ENCODE measurements at regions not wholly inside any gene's neighbourhood (a gene's known extent, or its start where the extent isn't known, plus 50 kb on each side); places are given as distances from the start of the nearest gene placed in this dataset.

DNA sequence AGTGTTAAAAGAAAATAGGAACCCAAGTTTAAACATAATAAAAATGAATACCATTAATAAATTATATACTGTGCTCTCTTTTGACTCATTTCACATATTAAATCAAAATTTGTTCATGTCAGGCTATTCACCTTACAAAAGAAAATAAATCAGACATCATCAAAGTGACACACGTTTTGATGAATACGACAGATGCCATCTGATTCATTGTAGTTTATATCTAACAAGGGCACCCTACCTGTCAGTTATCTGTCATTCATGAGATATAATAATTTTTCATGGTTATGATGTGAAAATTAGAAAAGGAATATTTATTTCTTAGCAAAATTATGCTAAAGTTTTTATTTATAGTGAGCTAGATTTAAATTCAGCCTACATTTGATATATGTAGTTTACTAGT lies 188.1 kb upstream of the PCDH17 start:
- H3K27ac ChIP-seq (ENCODE audit: low read depth, low read length) = no peak overlapping the region
- no peak overlapping the region for H3K18ac ChIP-seq (ENCODE audit: low read length)
- no peak overlapping the region for H2BK120ac ChIP-seq (ENCODE audit: low read depth, low read length)
- H3K79me1 ChIP-seq (ENCODE audit: low read length) = no peaks in the 10 kb centered on the region
- no peak overlapping the region for H3K4ac ChIP-seq (ENCODE audit: low read depth, low read length)
- H3K79me2 ChIP-seq (ENCODE audit: control insufficient read depth, insufficient read depth, low read length) = no peaks in the 10 kb centered on the region
- no peak overlapping the region for H3K4me2 ChIP-seq (ENCODE audit: low read length)
- WGBS (ENCODE audit: extremely low coverage, insufficient coverage, low lambda C conversion rate) = no CpG with 5 or more reads among the region's 2 CpGs
- H3K23ac ChIP-seq (ENCODE audit: low read length) = no peak overlapping the region
- H3K27me3 ChIP-seq (ENCODE audit: insufficient read depth, low read length, poor library complexity) = no peaks in the 10 kb centered on the region
- H4K5ac ChIP-seq (ENCODE audit: low read length) = no peak overlapping the region
- H3K56ac ChIP-seq (ENCODE audit: low read length) = no peak overlapping the region
- H3K9ac ChIP-seq (ENCODE audit: low read length) = no peak overlapping the region
- no peak overlapping the region for H4K8ac ChIP-seq (ENCODE audit: low read depth, low read length)
- no peaks in the 10 kb centered on the region for H3K36me3 ChIP-seq (ENCODE audit: control insufficient read depth, insufficient read depth, low read length)
- H2BK15ac ChIP-seq (replicated peaks; ENCODE audit: low read depth) = no peak overlapping the region
- H3K4me1 ChIP-seq (ENCODE audit: control insufficient read depth, low read depth, low read length) = no peaks in the 10 kb centered on the region
- H3K4me3 ChIP-seq (ENCODE audit: low read length) = no peak overlapping the region
- no peak overlapping the region for H2BK5ac ChIP-seq (ENCODE audit: low read length)
- no peak for DNase-seq
- no peak overlapping the region for H2AK5ac ChIP-seq (ENCODE audit: low read length)

DNA sequence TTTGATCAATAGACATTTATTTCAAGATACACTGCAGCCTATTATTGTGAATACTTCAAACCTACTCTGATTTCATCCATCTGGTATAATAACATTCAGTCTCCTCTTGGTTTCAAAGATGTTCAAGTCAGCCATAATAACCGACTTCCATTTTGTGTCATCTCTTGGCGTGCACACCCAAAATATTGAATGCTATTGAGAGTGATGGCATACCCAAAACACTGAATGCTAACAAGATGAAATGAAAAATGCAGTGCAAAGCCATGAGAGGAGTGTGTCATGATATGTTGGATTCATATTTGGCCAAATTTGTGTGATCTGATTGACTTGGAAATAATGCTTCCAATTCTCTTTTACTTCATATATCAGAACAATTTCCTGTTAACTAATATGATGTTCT lies 181.2 kb upstream of the PCDH17 start:
- Histone ChIP-seq H3K27me3 (ENCODE audit: insufficient read depth, low read length, poor library complexity) (no peaks in the 10 kb centered on the region), H3K79me1 (ENCODE audit: low read length) (no peaks in the 10 kb centered on the region), H2AK5ac (ENCODE audit: low read length) (no peak overlapping the region), H2BK15ac (replicated peaks; ENCODE audit: low read depth) (no peak overlapping the region), H3K4me3 (ENCODE audit: low read length) (no peak overlapping the region), H3K79me2 (ENCODE audit: control insufficient read depth, insufficient read depth, low read length) (no peaks in the 10 kb centered on the region), H2BK120ac (ENCODE audit: low read depth, low read length) (no peak overlapping the region), H4K8ac (ENCODE audit: low read depth, low read length) (no peak overlapping the region), H3K56ac (ENCODE audit: low read length) (no peak overlapping the region), H3K4ac (ENCODE audit: low read depth, low read length) (no peak overlapping the region), H3K18ac (ENCODE audit: low read length) (no peak overlapping the region), H3K27ac (ENCODE audit: low read depth, low read length) (no peak overlapping the region), H2BK5ac (ENCODE audit: low read length) (no peak overlapping the region), H3K9ac (ENCODE audit: low read length) (no peak overlapping the region), H3K36me3 (ENCODE audit: control insufficient read depth, insufficient read depth, low read length) (no peaks in the 10 kb centered on the region), H3K4me1 (ENCODE audit: control insufficient read depth, low read depth, low read length) (no peaks in the 10 kb centered on the region), H3K23ac (ENCODE audit: low read length) (no peak overlapping the region), H3K4me2 (ENCODE audit: low read length) (no peak overlapping the region), H4K5ac (ENCODE audit: low read length) (no peak overlapping the region)
- WGBS (ENCODE audit: extremely low coverage, insufficient coverage, low lambda C conversion rate) = no CpG with 5 or more reads among the region's 2 CpGs
- DNase-seq = no peak

DNA sequence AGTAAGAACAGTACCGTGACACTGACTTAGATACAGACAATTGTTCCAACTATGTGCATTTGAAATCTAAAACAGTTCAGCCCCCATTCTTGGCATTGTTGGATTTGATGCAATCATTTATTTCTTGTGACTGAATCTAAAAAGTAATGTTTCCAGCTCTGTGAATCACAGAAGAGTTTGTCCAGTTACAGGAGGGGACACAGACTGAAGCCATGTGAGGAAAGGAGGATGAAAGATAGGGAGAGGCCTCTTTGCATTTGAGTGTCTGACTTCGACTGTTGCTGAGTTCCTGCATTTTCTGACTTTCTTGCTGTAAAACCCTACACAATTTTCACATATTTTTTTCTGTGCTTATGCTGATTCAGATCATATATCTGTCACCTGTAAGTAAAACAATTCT lies 179.3 kb upstream of the PCDH17 start:
- no CpG with 5 or more reads among the region's 2 CpGs for WGBS (ENCODE audit: extremely low coverage, insufficient coverage, low lambda C conversion rate)
- Histone ChIP-seq H3K18ac (ENCODE audit: low read length) (no peak overlapping the region), H3K23ac (ENCODE audit: low read length) (no peak overlapping the region), H4K8ac (ENCODE audit: low read depth, low read length) (no peak overlapping the region), H3K27ac (ENCODE audit: low read depth, low read length) (no peak overlapping the region), H2AK5ac (ENCODE audit: low read length) (no peak overlapping the region), H3K79me1 (ENCODE audit: low read length) (no peaks in the 10 kb centered on the region), H3K4me2 (ENCODE audit: low read length) (no peak overlapping the region), H3K9ac (ENCODE audit: low read length) (no peak overlapping the region), H2BK120ac (ENCODE audit: low read depth, low read length) (no peak overlapping the region), H2BK5ac (ENCODE audit: low read length) (no peak overlapping the region), H3K36me3 (ENCODE audit: control insufficient read depth, insufficient read depth, low read length) (no peaks in the 10 kb centered on the region), H3K4me3 (ENCODE audit: low read length) (no peak overlapping the region), H3K4ac (ENCODE audit: low read depth, low read length) (no peak overlapping the region), H4K5ac (ENCODE audit: low read length) (no peak overlapping the region), H3K79me2 (ENCODE audit: control insufficient read depth, insufficient read depth, low read length) (no peaks in the 10 kb centered on the region), H3K4me1 (ENCODE audit: control insufficient read depth, low read depth, low read length) (no peaks in the 10 kb centered on the region), H2BK15ac (replicated peaks; ENCODE audit: low read depth) (no peak overlapping the region), H3K27me3 (ENCODE audit: insufficient read depth, low read length, poor library complexity) (no peaks in the 10 kb centered on the region), H3K56ac (ENCODE audit: low read length) (no peak overlapping the region)
- no peak for DNase-seq

DNA sequence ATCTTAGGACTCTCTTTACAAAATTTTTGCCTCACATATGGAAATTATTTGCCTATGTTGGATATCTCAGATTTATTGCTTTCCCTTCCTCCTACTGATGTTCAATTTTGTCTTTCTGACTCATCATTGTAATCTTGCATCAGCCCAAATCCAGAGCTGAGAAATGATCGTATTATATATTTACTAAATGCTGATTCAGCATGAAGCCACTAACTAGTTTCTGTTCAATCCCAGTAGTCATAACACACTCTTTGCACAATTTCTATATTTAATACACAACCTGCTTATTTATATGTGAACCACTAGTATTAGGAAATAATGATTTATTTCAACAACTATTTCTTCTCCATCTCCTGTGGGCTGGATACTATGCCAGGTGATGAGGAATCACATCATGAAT lies 161.1 kb upstream of the PCDH17 start:
- Histone ChIP-seq H4K8ac (ENCODE audit: low read depth, low read length) (no peak overlapping the region), H3K4ac (ENCODE audit: low read depth, low read length) (no peak overlapping the region), H3K36me3 (ENCODE audit: control insufficient read depth, insufficient read depth, low read length) (no peaks in the 10 kb centered on the region), H3K56ac (ENCODE audit: low read length) (no peak overlapping the region), H2AK5ac (ENCODE audit: low read length) (no peak overlapping the region), H3K23ac (ENCODE audit: low read length) (no peak overlapping the region), H2BK5ac (ENCODE audit: low read length) (no peak overlapping the region), H3K4me3 (ENCODE audit: low read length) (no peak overlapping the region), H2BK15ac (replicated peaks; ENCODE audit: low read depth) (no peak overlapping the region), H3K18ac (ENCODE audit: low read length) (no peak overlapping the region), H3K4me1 (ENCODE audit: control insufficient read depth, low read depth, low read length) (no peaks in the 10 kb centered on the region), H3K27me3 (ENCODE audit: insufficient read depth, low read length, poor library complexity) (no peaks in the 10 kb centered on the region), H3K79me1 (ENCODE audit: low read length) (no peaks in the 10 kb centered on the region), H3K4me2 (ENCODE audit: low read length) (no peak overlapping the region), H3K9ac (ENCODE audit: low read length) (no peak overlapping the region), H3K27ac (ENCODE audit: low read depth, low read length) (no peak overlapping the region), H4K5ac (ENCODE audit: low read length) (no peak overlapping the region), H2BK120ac (ENCODE audit: low read depth, low read length) (no peak overlapping the region), H3K79me2 (ENCODE audit: control insufficient read depth, insufficient read depth, low read length) (no peaks in the 10 kb centered on the region)
- no peak for DNase-seq
- WGBS (ENCODE audit: extremely low coverage, insufficient coverage, low lambda C conversion rate) = no CpG with 5 or more reads among the region's 1 CpG

DNA sequence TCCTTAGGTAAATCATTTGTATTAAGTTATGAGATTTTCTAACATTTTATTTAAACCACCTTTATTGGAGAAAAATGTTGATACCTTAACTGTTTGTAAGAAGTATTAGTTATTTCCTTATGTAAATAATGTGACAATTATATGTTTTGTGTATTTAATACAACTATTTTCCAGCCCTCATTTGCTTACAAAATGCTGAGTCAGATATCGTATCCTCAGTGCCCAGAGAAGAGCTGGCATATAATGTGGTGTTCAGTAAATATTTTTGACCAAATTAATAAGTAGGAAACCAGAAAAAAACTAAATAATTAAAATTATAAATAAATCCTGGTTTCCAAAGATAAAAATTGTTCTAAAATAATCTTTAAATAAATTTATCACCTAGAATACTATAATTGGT lies 140.2 kb upstream of the PCDH17 start:
- Histone ChIP-seq H4K8ac (ENCODE audit: low read depth, low read length) (no peak overlapping the region), H3K4me3 (ENCODE audit: low read length) (no peak overlapping the region), H2BK120ac (ENCODE audit: low read depth, low read length) (no peak overlapping the region), H2BK15ac (replicated peaks; ENCODE audit: low read depth) (no peak overlapping the region), H3K4me1 (ENCODE audit: control insufficient read depth, low read depth, low read length) (no peaks in the 10 kb centered on the region), H3K79me1 (ENCODE audit: low read length) (no peaks in the 10 kb centered on the region), H3K9ac (ENCODE audit: low read length) (no peak overlapping the region), H3K18ac (ENCODE audit: low read length) (no peak overlapping the region), H2BK5ac (ENCODE audit: low read length) (no peak overlapping the region), H3K27me3 (ENCODE audit: insufficient read depth, low read length, poor library complexity) (no peaks in the 10 kb centered on the region), H3K4me2 (ENCODE audit: low read length) (no peak overlapping the region), H2AK5ac (ENCODE audit: low read length) (no peak overlapping the region), H3K79me2 (ENCODE audit: control insufficient read depth, insufficient read depth, low read length) (no peaks in the 10 kb centered on the region), H3K27ac (ENCODE audit: low read depth, low read length) (no peak overlapping the region), H4K5ac (ENCODE audit: low read length) (no peak overlapping the region), H3K23ac (ENCODE audit: low read length) (no peak overlapping the region), H3K56ac (ENCODE audit: low read length) (no peak overlapping the region), H3K4ac (ENCODE audit: low read depth, low read length) (no peak overlapping the region), H3K36me3 (ENCODE audit: control insufficient read depth, insufficient read depth, low read length) (no peaks in the 10 kb centered on the region)
- no CpG with 5 or more reads among the region's 1 CpG for WGBS (ENCODE audit: extremely low coverage, insufficient coverage, low lambda C conversion rate)
- no peak for DNase-seq

DNA sequence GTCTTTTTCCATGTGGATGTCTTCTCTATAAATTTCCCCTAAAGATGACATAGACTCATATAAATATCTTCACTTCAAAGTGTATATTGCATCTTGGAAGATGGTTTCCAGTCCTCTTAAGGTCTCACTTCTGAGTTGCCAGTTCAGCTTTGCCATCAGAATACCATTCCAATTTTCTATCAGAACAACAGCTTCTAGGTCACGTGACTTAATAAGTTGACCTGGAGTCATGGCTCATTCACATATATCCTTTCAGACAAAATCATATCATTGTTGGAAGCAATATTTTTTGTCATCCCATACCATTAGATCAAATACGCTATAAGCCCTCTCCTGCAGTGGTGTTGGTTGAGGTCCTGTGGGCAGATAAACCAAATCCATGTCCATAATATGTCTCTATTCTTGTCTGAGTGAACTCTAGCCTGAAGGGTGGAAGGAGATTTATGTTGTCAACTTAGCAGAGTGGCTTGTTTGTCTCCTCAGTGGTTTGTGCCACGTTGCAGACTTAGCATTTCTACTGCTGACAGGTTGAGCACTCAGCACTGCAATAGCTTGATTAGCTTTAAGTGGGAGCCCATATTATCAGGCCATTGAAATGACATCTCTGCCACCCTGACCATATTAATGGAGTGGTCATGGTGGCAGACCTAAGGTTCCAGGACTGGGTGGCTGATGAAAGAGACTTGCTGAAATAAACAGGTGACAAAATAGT lies 123.6 kb upstream of the PCDH17 start:
- no peaks in the 10 kb centered on the region for H3K36me3 ChIP-seq (ENCODE audit: control insufficient read depth, insufficient read depth, low read length)
- H3K56ac ChIP-seq (ENCODE audit: low read length) = no peak overlapping the region
- H3K9ac ChIP-seq (ENCODE audit: low read length) = no peak overlapping the region
- WGBS (ENCODE audit: extremely low coverage, insufficient coverage, low lambda C conversion rate) = no CpG with 5 or more reads among the region's 3 CpGs
- H2AK5ac ChIP-seq (ENCODE audit: low read length) = no peak overlapping the region
- no peak overlapping the region for H4K5ac ChIP-seq (ENCODE audit: low read length)
- H3K79me2 ChIP-seq (ENCODE audit: control insufficient read depth, insufficient read depth, low read length) = no peaks in the 10 kb centered on the region
- H3K23ac ChIP-seq (ENCODE audit: low read length) = no peak overlapping the region
- no peak overlapping the region for H2BK5ac ChIP-seq (ENCODE audit: low read length)
- H3K27me3 ChIP-seq (ENCODE audit: insufficient read depth, low read length, poor library complexity) = no peaks in the 10 kb centered on the region
- no peak overlapping the region for H2BK120ac ChIP-seq (ENCODE audit: low read depth, low read length)
- H3K4me2 ChIP-seq (ENCODE audit: low read length) = no peak overlapping the region
- no peak overlapping the region for H2BK15ac ChIP-seq (replicated peaks; ENCODE audit: low read depth)
- no peak overlapping the region for H3K4me3 ChIP-seq (ENCODE audit: low read length)
- no peak overlapping the region for H3K27ac ChIP-seq (ENCODE audit: low read depth, low read length)
- no peak for DNase-seq
- no peak overlapping the region for H3K4ac ChIP-seq (ENCODE audit: low read depth, low read length)
- no peak overlapping the region for H4K8ac ChIP-seq (ENCODE audit: low read depth, low read length)
- no peak overlapping the region for H3K18ac ChIP-seq (ENCODE audit: low read length)
- H3K79me1 ChIP-seq (ENCODE audit: low read length) = no peaks in the 10 kb centered on the region
- no peaks in the 10 kb centered on the region for H3K4me1 ChIP-seq (ENCODE audit: control insufficient read depth, low read depth, low read length)
